HAP-1 (cell line): ENCODE measurements at regions not wholly inside any gene's neighbourhood (a gene's known extent, or its start where the extent isn't known, plus 50 kb on each side); places are given as distances from the start of the nearest gene placed in this dataset.
"Not testable (repeated sequence)": the region's sequence is repeated elsewhere in the genome, so short reads cannot be mapped to it uniquely, and the experiment has no call there.

ENCODE experiments used
- DNase-seq, 2 experiments: peaks; one replicate each; pipeline ENCODE4 v3.0.0-alpha.2; 2016 to 2020; ENCODE audit warnings: low spot score in 2 of 2
- H3K27me3 ChIP-seq: fragments of 250-450 bp; sonication (Bioruptor Pico); 2 replicates; pipeline ENCODE4 v1.5.1; 2020; ENCODE audit warnings: low read depth, mild to moderate bottlenecking, moderate library complexity
- H3K36me3 ChIP-seq: fragments of 250-450 bp; sonication (Bioruptor Pico); replicated peaks from 2 replicates; pipeline ENCODE4 v1.5.1; 2020; ENCODE audit warnings: mild to moderate bottlenecking
- H3K4me1 ChIP-seq: fragments of 250-450 bp; sonication (Bioruptor Pico); 2 replicates; pipeline ENCODE4 v1.5.1; 2020; ENCODE audit warnings: mild to moderate bottlenecking
- H3K4me3 ChIP-seq: fragments of 250-450 bp; sonication (Bioruptor Pico); 2 replicates; pipeline ENCODE4 v1.5.1; 2020; ENCODE audit warnings: mild to moderate bottlenecking, moderate library complexity
- H3K9me3 ChIP-seq: fragments of 250-450 bp; sonication (Bioruptor Pico); 2 replicates; pipeline ENCODE4 v1.5.1; 2020; ENCODE audit warnings: mild to moderate bottlenecking, moderate library complexity
- in situ Hi-C: fragments of 300-500 bp; cut with MboI; formaldehyde crosslinking; loops from 3 replicates; pipeline ENCODE4 v1.14.3; 2020; ENCODE audit warnings: low sequenced_read_pairs, inconsistent platforms, mixed read lengths

DNA sequence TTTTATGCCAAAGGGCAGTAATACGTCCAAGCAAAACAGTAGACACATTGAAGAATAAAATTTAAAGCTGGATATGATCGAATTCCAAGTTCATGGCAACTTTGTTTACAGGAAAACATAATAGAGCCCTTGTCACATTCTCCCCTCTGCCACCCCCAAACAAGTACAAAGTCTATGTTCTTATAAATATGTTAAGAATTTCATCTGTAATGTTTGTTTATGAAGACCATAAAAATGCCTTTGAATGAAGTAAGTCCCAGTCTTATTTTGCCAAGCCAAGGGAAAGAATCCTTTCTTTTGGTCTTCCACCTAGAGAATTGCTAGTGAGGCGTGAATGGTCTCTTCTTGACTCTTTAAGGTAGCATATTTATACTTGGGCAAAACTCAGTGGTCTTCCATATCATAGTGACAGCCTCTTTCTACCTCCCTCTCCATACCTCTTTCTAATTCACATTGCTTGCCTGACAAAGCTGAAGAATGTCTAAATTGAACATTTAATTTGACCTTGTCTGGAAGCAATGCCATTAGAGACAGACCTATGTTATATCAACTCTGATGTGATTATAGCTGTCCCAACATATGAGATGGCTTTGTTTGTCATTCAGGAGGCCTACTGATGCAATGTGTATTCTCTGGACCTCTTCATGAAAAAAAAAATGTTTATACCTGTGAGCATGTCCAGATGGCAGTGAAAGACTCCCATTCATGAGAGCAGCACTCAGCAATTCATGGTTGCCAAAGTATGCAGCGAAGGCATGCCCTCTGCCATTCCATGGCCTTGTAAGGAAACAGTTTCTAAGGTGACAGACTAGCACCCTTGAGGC is 70.6 kb upstream of the CCN2 start:
- H3K4me1 ChIP-seq: no peaks in the 10 kb centered on the region
- in situ Hi-C loops: no loop called here
- H3K27me3 ChIP-seq: no peaks in the 10 kb centered on the region
- DNase-seq: no peak
- H3K9me3 ChIP-seq: no peaks in the 10 kb centered on the region
- no peaks in the 10 kb centered on the region for H3K36me3 ChIP-seq
- no peak overlapping the region for H3K4me3 ChIP-seq

DNA sequence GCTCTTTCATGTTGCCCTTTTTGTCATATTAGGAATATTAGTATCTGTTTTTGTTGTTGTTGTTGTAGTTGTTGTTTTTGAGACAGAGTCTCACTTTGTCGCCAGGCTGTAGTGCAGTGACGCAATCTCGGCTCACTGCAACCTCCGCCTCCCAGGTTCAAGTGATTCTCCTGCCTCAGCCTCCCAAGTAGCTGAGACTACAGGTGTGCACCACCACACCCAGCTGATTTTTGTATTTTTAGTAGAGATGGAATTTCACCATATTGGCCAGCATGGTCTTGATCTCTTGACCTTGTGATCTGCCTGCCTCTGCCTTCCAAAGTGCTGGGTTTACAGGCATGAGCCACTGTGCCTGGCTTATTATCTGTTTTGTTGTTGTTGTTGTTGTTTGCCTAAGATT is 69.7 kb upstream of the CCN2 start:
- H3K9me3 ChIP-seq, H3K4me1 ChIP-seq, DNase-seq, in situ Hi-C loops, H3K4me3 ChIP-seq, H3K36me3 ChIP-seq, H3K27me3 ChIP-seq: not testable (repeated sequence)

DNA sequence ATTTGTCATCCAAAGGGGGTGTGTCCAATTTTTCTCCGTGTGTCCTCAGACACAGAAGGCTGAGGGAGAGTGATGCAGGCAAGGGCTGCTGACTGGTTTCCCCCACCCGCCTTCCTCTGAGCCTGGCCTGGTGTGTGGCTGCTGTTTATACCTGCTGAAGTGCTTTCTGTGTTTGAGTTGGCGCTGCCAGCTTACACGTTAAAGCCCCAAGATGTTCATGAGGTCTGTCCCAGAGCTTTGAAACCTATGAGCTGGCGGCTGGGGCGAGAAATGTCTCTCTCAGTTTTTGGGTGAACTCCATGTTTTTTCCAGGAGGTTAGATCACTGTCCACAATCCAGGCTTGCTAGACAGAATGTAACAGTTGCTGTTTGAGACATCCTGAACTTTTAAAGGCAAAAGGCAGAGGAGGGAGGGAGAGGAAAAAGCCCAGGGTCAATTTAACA is 69.0 kb upstream of the CCN2 start:
- H3K9me3 ChIP-seq: no peaks in the 10 kb centered on the region
- H3K4me3 ChIP-seq: no peak overlapping the region
- DNase-seq: no peak
- no peaks in the 10 kb centered on the region for H3K36me3 ChIP-seq
- no peaks in the 10 kb centered on the region for H3K27me3 ChIP-seq
- H3K4me1 ChIP-seq: no peaks in the 10 kb centered on the region
- in situ Hi-C loops: no loop called here

DNA sequence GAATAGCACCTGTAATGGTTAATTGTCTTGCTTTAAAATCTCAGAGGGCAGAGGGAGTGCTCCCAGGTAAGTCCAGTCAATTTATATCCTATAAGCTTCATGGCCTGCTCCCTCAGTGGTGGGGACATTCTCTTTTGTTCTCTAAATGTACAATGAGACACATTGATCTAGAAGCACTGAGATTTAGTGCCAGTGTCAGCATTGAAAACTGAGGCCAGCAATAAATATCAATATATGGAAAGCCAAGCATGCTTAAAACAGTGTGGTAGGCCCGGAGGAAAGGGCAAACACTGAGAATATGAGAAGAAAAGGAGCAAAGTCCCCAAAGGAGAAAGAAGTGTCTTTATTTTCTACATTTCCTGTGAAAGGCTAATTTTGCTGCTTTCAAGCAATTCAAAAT is 68.4 kb upstream of the CCN2 start:
- H3K36me3 ChIP-seq: no peaks in the 10 kb centered on the region
- DNase-seq: no peak
- in situ Hi-C loops: no loop called here
- H3K9me3 ChIP-seq: no peaks in the 10 kb centered on the region
- H3K4me1 ChIP-seq: no peaks in the 10 kb centered on the region
- no peaks in the 10 kb centered on the region for H3K27me3 ChIP-seq
- no peak overlapping the region for H3K4me3 ChIP-seq

DNA sequence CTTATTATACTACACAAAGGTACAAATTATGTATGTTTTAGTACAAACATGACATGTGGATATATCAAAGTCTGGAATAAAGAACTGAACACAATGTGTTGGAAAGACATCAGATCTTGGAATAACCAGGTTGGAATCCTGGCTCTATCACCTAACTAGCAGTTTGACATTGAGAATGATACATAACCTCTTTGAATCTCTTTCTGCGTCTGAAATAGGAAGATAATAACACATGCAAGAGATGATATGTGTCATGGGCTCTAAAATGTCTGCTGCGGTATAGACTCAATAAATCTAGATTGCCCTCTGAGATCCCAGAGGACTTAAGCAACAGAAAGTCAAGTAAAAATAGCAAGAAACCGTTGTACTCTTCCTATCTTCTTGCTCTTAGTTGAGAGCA is 66.8 kb upstream of the CCN2 start:
- Histone ChIP-seq H3K4me1 (no peaks in the 10 kb centered on the region), H3K27me3 (no peaks in the 10 kb centered on the region), H3K4me3 (no peak overlapping the region), H3K9me3 (no peaks in the 10 kb centered on the region), H3K36me3 (no peaks in the 10 kb centered on the region)
- in situ Hi-C loops: no loop called here
- no peak for DNase-seq

DNA sequence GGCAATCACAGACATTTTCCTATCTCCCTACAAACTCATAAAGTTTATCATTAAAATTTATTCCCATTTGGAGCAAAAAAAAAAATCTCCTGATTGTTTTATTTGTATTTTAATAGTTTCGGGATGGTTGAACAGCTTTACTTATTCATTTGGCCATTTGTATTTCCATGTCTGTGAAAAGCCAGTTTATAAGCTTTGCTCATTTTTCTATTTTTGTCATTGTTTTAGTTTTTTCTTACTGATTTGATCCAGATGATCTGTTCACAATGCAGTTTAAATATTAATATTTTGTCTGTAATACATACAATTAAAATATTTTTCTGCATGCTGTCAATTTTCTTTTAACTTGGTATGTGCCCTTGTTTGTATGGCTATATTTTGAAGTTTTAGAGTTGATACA is 65.2 kb upstream of the CCN2 start:
- Histone ChIP-seq H3K4me1 (no peaks in the 10 kb centered on the region), H3K36me3 (no peaks in the 10 kb centered on the region), H3K27me3 (0 out of 2 replicates have a peak, but pooled peaks cover under 1% of the 10 kb centered on the region), H3K9me3 (no peaks in the 10 kb centered on the region), H3K4me3 (no peak overlapping the region)
- no peak for DNase-seq
- in situ Hi-C loops: no loop called here

DNA sequence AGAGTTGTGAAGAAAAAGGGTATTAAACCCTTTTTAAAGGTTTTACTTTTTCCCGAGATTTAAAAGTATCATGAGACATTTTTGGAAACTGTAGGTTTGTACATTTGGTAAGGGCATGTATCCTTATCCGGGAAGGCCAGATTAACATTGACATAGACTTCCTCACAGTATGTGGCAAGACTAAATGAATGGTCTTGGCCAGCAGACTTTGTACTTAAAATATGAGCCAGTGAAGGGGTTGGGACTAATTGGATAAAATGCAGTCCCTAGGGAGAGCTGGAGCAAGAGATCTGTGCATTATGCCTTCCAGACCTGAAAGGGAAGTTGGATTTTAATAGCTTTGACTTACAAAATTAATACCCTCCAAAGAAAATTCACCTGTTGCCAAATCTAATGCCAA is 60.4 kb upstream of the CCN2 start:
- Histone ChIP-seq H3K36me3 (no peaks in the 10 kb centered on the region), H3K27me3 (0 out of 2 replicates have a peak, but pooled peaks cover 2% of the 10 kb centered on the region)
- in situ Hi-C loops: no loop called here

DNA sequence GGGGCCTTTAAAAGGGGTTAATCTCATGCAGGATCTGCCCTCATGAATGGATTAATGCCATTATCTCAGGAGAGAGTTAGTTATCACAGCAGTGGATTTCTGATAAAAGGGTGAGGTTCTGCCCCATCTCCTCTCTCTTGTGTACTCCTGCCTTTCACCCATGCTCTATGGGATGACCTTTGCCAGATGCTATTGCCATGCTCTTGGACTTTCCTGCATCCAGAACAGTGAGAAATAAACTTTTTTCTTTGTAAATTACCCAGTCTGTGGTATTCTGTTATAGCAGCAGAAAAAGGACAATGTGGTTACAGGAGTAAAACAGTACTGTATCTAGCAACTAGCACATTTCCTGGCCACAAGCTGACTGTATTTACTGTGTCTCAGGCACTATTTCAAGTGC is 58.0 kb upstream of the CCN2 start:
- Histone ChIP-seq H3K9me3 (no peaks in the 10 kb centered on the region), H3K4me1 (no peaks in the 10 kb centered on the region), H3K27me3 (0 out of 2 replicates have a peak, but pooled peaks cover 2% of the 10 kb centered on the region), H3K4me3 (no peak overlapping the region), H3K36me3 (no peaks in the 10 kb centered on the region)
- DNase-seq: no peak
- in situ Hi-C loops: no loop called here

More for the DNA sequence above, 60.4 kb upstream of the CCN2 start:
- H3K4me1 ChIP-seq: no peaks in the 10 kb centered on the region
- no peaks in the 10 kb centered on the region for H3K9me3 ChIP-seq
- no peak for DNase-seq
- no peak overlapping the region for H3K4me3 ChIP-seq

DNA sequence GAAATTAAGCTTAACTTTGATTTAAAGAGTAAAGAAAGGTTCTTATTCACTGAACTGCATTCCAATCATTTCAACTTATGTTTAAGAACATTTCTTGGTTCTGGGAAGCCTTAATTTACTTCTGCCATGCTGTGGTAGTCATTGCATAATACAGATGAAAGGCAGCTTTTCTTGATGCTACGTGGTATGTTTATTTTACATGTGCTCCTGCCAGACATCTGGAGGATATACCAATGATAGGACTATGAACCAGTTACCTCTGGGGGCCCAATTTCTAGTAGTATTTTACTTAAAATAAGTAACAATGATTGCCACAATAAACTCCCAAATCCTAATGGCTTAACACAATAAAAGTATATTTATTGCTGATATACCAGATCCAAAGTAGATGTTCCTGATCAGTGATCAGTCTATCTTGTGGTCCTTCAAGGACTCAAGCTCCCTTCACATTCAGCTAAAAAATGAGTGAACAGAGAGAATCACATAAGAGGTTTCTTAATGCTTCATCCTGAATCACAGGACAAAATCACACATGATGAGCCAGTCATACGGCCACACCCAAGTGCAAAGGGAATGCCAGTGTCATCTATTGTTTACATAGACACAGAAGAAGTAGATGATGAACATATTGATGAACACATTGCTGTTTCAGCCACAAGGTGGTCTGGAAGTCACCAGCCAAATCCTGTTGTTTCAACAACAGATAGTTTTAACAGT is 56.5 kb upstream of the CCN2 start:
- Histone ChIP-seq H3K4me1 (no peaks in the 10 kb centered on the region), H3K27me3 (0 out of 2 replicates have a peak, but pooled peaks cover 2% of the 10 kb centered on the region), H3K4me3 (no peak overlapping the region), H3K9me3 (no peaks in the 10 kb centered on the region), H3K36me3 (no peaks in the 10 kb centered on the region)
- in situ Hi-C loops: no loop called here
- DNase-seq: no peak

DNA sequence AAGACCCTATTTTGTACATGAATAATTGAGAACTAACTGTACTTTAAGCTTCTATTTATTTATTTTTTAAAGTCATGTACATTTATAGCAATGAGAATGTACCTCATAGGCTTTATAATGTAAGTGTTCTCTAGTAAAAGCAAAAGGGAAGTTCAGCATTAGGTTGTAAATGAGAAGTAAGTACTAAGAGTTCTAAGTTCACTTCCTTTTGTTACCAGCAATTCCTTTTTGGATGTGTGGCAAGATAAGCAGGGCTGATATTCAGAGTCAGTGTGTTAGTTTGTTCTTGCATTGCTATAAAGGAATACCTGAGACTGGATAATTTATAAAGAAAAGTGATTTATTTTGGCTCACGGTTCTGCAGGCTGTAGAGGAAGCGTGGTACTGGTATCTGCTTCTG is 54.0 kb upstream of the CCN2 start:
- Histone ChIP-seq H3K4me1 (no peaks in the 10 kb centered on the region), H3K27me3 (no peaks in the 10 kb centered on the region), H3K36me3 (no peaks in the 10 kb centered on the region), H3K9me3 (no peaks in the 10 kb centered on the region), H3K4me3 (no peak overlapping the region)
- in situ Hi-C loops: no loop called here
- no peak for DNase-seq

DNA sequence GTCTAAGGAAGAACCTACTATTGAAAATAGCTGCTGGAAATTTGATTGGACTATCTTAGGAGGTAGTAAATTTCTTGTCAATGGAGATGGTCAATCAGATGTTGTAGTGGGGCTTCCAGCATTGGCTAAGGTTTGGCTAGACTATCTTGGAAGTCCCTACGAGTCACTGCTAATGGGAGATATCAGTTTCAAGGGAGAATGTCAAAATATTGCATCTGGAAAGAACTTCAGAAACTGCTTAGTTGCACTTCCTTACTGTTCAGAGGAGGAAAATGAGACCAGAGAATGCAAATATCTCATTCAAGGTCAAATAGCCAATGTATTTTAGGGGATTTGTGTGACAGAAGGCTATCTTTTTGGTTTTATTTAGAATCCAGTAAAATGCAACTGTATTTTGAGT is 53.5 kb upstream of the CCN2 start:
- Histone ChIP-seq H3K27me3 (no peaks in the 10 kb centered on the region), H3K4me1 (no peaks in the 10 kb centered on the region), H3K9me3 (no peaks in the 10 kb centered on the region), H3K4me3 (no peak overlapping the region), H3K36me3 (no peaks in the 10 kb centered on the region)
- DNase-seq: no peak
- in situ Hi-C loops: no loop called here

DNA sequence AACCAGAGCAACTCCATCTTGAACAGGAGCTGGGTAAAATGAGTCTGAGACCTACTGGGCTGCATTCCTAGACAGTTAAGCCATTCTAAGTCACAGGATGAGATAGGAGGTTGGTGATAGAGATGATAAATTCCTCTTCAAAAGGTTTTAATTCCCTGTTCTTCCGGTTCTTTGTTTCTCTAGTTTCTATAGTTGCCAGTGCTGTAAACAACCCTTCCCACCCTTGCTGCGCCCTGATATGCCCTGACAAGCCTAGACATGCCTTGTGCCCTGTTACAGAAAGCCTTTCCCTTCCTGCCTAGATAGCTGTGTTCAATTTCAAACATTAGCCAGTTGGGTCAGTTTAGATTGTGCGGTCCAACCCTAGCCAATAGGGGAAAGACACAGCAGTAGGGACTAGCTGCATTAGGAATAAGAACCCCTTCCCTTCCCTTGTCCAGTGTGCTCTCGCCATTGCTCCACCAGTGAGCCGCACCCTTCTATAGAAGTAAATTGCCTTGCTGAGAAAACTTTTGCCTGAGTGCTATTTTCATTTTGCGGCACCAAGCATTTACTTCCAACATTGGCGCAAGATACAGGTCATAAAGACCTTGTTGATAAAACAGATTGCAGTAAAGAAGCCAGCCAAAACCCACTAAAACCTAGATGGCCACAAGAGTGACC is 52.5 kb upstream of the CCN2 start:
- no peaks in the 10 kb centered on the region for H3K4me1 ChIP-seq
- in situ Hi-C loops: no loop called here

More for the DNA sequence above, 52.5 kb upstream of the CCN2 start:
- H3K27me3 ChIP-seq: no peaks in the 10 kb centered on the region
- DNase-seq: no peak
- no peak overlapping the region for H3K4me3 ChIP-seq
- H3K9me3 ChIP-seq: no peaks in the 10 kb centered on the region
- no peaks in the 10 kb centered on the region for H3K36me3 ChIP-seq
